Natural killer cell (primary cell): ENCODE measurements at regions not wholly inside any gene's neighbourhood (a gene's known extent, or its start where the extent isn't known, plus 50 kb on each side); places are given as distances from the start of the nearest gene placed in this dataset.

Experiments used
- ATAC-seq, 3 donors: fragments of 150-1000 bp in 2 of 3; fragments of 200-7000 bp in 1 of 3; cut with Tn5 transposase; 1 replicate in 1 of 3; 2 replicates in 2 of 3; pipeline ENCODE4 v1.10.0; 2021; ENCODE audit warnings: mild to moderate bottlenecking in 2 of 3, moderate library complexity in 2 of 3
- DNase-seq, 2 donors: peaks; one replicate each; pipeline versions ENCODE4 v3.0.0 to v3.0.0-alpha.2; 2013 to 2021; ENCODE audit warnings: mixed read lengths in 1 of 2
- H3K27ac ChIP-seq: one replicate; pipeline ENCODE4 v1.5.1; 2013; ENCODE audit warnings: mild to moderate bottlenecking, low read length
- H3K27me3 ChIP-seq: one replicate; pipeline ENCODE4 v1.6.1; 2013; ENCODE audit warnings: low read length; ENCODE audit not compliant: control insufficient read depth, insufficient read depth
- H3K36me3 ChIP-seq: one replicate; pipeline ENCODE4 v1.6.1; 2013; ENCODE audit warnings: low read length; ENCODE audit not compliant: control insufficient read depth, insufficient read depth
- H3K4me1 ChIP-seq: one replicate; pipeline ENCODE4 v1.6.1; 2013; ENCODE audit warnings: low read length; ENCODE audit not compliant: control insufficient read depth, insufficient read depth
- H3K4me3 ChIP-seq: one replicate; pipeline ENCODE4 v1.5.1; 2013; ENCODE audit warnings: low read length
- H3K9me3 ChIP-seq: one replicate; pipeline ENCODE4 v1.6.1; 2013; ENCODE audit warnings: low read length; ENCODE audit not compliant: control insufficient read depth, insufficient read depth
- H3K27ac Mint-ChIP-seq, 2 donors: one replicate each; pipeline ENCODE4 v1.8.0; 2022; ENCODE audit warnings: mild to moderate bottlenecking in 2 of 2, mixed read lengths in 2 of 2, moderate library complexity in 1 of 2
- H3K27me3 Mint-ChIP-seq, 2 donors: one replicate each; pipeline ENCODE4 v1.8.0; 2022; ENCODE audit warnings: low read depth in 2 of 2, mixed read lengths in 2 of 2
- H3K36me3 Mint-ChIP-seq: one replicate; pipeline ENCODE4 v1.8.0; 2022; ENCODE audit warnings: mixed read lengths
- H3K4me1 Mint-ChIP-seq, 2 donors: one replicate each; pipeline ENCODE4 v1.8.0; 2022; ENCODE audit warnings: mixed read lengths in 2 of 2
- H3K4me3 Mint-ChIP-seq: one replicate; pipeline ENCODE4 v1.8.0; 2022; ENCODE audit warnings: mild to moderate bottlenecking, moderate library complexity, mixed read lengths
- H3K9me3 Mint-ChIP-seq, 2 donors: one replicate each; pipeline ENCODE4 v1.8.0; 2022; ENCODE audit warnings: mixed read lengths in 2 of 2
- CTCF ChIP-seq: fragments of 200-600 bp; IDR thresholded peaks from one replicate; pipeline ENCODE4 v1.8.0; 2022; ENCODE audit warnings: antibody characterized with exemption
- WGBS: methylation state at CpG from one replicate; pipeline ENCODE4 v1.1.7; 2013; ENCODE audit warnings: missing lambda C conversion rate; ENCODE audit not compliant: insufficient coverage; 5-methylcytosine and 5-hydroxymethylcytosine counted together
- intact Hi-C: fragments of 100-400 bp; cut with micrococcal nuclease; formaldehyde crosslinking; loops from one replicate; pipeline ENCODE4 v1.14.2; 2022

DNA sequence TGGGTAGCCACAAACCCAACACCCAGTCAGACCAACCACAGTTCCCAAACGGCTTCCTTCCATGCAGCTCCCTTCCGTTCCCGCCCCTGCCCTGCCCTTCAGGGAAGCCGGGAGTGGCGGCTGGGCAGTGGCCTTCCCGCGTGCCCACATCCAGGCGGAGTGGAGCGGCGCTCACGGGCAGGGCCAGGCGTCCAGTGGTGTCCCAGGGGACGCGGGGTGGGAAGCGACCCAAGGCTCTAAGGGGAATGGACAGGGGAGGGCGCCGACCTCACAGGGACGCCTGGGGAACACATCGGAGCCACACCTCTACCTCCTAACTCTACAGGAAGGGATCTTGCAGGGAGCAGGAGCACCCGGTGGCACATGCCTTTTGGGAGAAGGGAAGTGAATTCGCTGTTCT, 225.9 kb upstream of the MGAT5 start:
- ATAC-seq (no peak), DNase-seq (no peak)
- Histone ChIP-seq H3K36me3 (no peaks in the 10 kb centered on the region), H3K27ac (no peak overlapping the region), H3K4me3 (no peak overlapping the region), H3K9me3 (no peaks in the 10 kb centered on the region), H3K4me1 (no peaks in the 10 kb centered on the region), H3K27me3 (peaks cover 12% of the 10 kb centered on the region)
- no peaks in the 10 kb centered on the region for H3K36me3 Mint-ChIP-seq
- H3K4me3 Mint-ChIP-seq: no peak overlapping the region
- no peaks in the 10 kb centered on the region for H3K9me3 Mint-ChIP-seq
- H3K27me3 Mint-ChIP-seq: peaks cover 30 to 45% of the 10 kb centered on the region in 2 donors
- no peak for TF ChIP-seq CTCF
- intact Hi-C loops: no loop called here
- H3K27ac Mint-ChIP-seq: no peak overlapping the region
- no peaks in the 10 kb centered on the region for H3K4me1 Mint-ChIP-seq
- 7% methylated on average over 20 of the region's 21 CpGs for WGBS

DNA sequence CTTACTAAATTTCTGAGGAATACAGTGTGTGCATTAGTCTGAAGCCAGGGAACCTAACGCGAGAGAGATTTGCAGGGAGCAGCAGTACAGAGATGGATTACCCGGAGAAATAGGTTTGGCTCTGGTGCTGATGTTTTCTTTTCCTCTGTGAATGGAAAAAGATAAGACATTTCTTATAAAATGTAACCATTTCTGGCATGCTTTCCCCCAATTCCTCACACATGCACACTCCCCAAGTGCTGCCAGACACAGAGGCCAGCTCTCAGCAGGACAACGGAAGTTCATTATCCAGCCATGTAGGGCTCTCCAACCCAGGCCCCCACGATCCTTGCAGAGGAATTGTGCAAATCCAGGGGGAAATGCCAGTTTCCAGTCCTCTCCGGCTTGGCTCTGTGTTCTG, 224.5 kb upstream of the MGAT5 start:
- no peak overlapping the region for H3K27ac Mint-ChIP-seq
- WGBS: 79% methylated on average over 6 of the region's 6 CpGs
- peaks cover 26 to 44% of the 10 kb centered on the region in 2 donors for H3K27me3 Mint-ChIP-seq

DNA sequence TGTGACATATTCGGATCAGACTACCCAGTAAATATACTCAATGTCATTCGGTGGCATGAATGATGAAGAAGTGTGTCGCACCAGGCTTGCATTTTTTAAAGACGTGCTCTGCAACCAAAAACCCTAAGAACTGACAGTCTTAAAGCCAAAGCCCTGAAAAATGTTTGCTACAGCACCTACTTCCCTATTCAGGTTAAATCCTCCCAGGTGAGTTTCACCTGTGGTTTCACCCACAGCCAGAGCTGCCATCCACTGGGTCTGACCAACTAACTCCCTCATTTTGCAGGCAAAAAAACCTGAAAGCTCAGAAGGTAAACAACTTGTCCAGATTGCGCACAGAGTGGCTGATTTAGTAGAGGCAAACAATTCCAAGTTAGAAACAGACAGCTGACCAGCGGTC, 222.3 kb upstream of the MGAT5 start:
- no peaks in the 10 kb centered on the region for H3K9me3 Mint-ChIP-seq
- WGBS: 86% methylated on average over 6 of the region's 6 CpGs
- intact Hi-C loops: no loop called here

More for the DNA sequence above, 224.5 kb upstream of the MGAT5 start:
- H3K4me1 ChIP-seq: no peaks in the 10 kb centered on the region
- no peaks in the 10 kb centered on the region for H3K36me3 ChIP-seq
- DNase-seq: no peak
- peaks cover 12% of the 10 kb centered on the region for H3K27me3 ChIP-seq
- no peaks in the 10 kb centered on the region for H3K4me1 Mint-ChIP-seq
- no peak overlapping the region for H3K4me3 Mint-ChIP-seq
- no peaks in the 10 kb centered on the region for H3K9me3 ChIP-seq
- intact Hi-C loops: no loop called here
- TF ChIP-seq CTCF: no peak
- H3K27ac ChIP-seq: no peak overlapping the region
- H3K4me3 ChIP-seq: no peak overlapping the region
- no peaks in the 10 kb centered on the region for H3K9me3 Mint-ChIP-seq
- no peaks in the 10 kb centered on the region for H3K36me3 Mint-ChIP-seq
- no peak for ATAC-seq

More for the DNA sequence above, 222.3 kb upstream of the MGAT5 start:
- ATAC-seq: no peak
- Histone ChIP-seq H3K4me3 (no peak overlapping the region), H3K27me3 (peaks cover 12% of the 10 kb centered on the region), H3K9me3 (no peaks in the 10 kb centered on the region), H3K4me1 (no peaks in the 10 kb centered on the region), H3K36me3 (no peaks in the 10 kb centered on the region), H3K27ac (no peak overlapping the region)
- no peak for DNase-seq
- no peak for TF ChIP-seq CTCF
- Mint-ChIP-seq H3K36me3 (no peaks in the 10 kb centered on the region), H3K27me3 (peaks cover 21 to 29% of the 10 kb centered on the region in 2 donors), H3K4me3 (no peak overlapping the region), H3K27ac (no peak overlapping the region), H3K4me1 (no peaks in the 10 kb centered on the region)
